GM10266 (cell line): ENCODE measurements at regions not wholly inside any gene's neighbourhood (a gene's known extent, or its start where the extent isn't known, plus 50 kb on each side); places are given as distances from the start of the nearest gene placed in this dataset.

Experiments used
- DNase-seq: peaks from one replicate; pipeline ENCODE4 v3.0.0; 2012; ENCODE audit errors: extremely low spot score
- CTCF ChIP-seq: IDR thresholded peaks from 2 replicates; pipeline ENCODE4 v1.5.1; 2012; ENCODE audit warnings: mild to moderate bottlenecking, low read depth; ENCODE audit not compliant: control insufficient read depth, insufficient read depth; ENCODE audit errors: missing control alignments

GRCh38 chr16:88285514-88285822 lies 97.3 kb upstream of the ZNF469 start:
- no peak for DNase-seq
- TF ChIP-seq CTCF = no peak

GRCh38 chr16:88286301-88286923 lies 96.3 kb upstream of the ZNF469 start:
- DNase-seq = no peak
- TF ChIP-seq CTCF = no peak

GRCh38 chr16:88287219-88287618 lies 95.5 kb upstream of the ZNF469 start:
- TF ChIP-seq CTCF = peak; percentile 72
- DNase-seq = peak; percentile 52

- no peak for TF ChIP-seq CTCF
- DNase-seq = no peak
Observed at GRCh38 chr16:88288303-88288702, 94.5 kb upstream of the ZNF469 start.

- DNase-seq = no peak
Observed at GRCh38 chr16:88289001-88289400, 93.8 kb upstream of the ZNF469 start.

GRCh38 chr16:88289561-88289960 lies 93.2 kb upstream of the ZNF469 start:
- no peak for TF ChIP-seq CTCF
- DNase-seq = no peak

More at GRCh38 chr16:88289001-88289400, 93.8 kb upstream of the ZNF469 start:
- TF ChIP-seq CTCF = no peak

- no peak for TF ChIP-seq CTCF
- DNase-seq = no peak
Observed at GRCh38 chr16:88289968-88290401, 92.8 kb upstream of the ZNF469 start.
